Pons (tissue), 1 donor: ENCODE measurements at regions not wholly inside any gene's neighbourhood (a gene's known extent, or its start where the extent isn't known, plus 50 kb on each side); places are given as distances from the start of the nearest gene placed in this dataset.
"Not testable (repeated sequence)": the region's sequence is repeated elsewhere in the genome, so short reads cannot be mapped to it uniquely, and the experiment has no call there.

Experiments
- DNase-seq: peaks from one replicate; pipeline ENCODE4 v3.0.0-alpha.2; 2016; ENCODE audit warnings: low spot score

- no peak for DNase-seq
Measured at GRCh38 chr22:47322854-47323253, 560.4 kb downstream of the TBC1D22A start.

GRCh38 chr22:47320560-47320959, 558.1 kb downstream of the TBC1D22A start:
- no peak for DNase-seq

GRCh38 chr22:47318041-47318737, 555.7 kb downstream of the TBC1D22A start:
- DNase-seq: no peak

GRCh38 chr22:47315862-47316419, 553.5 kb downstream of the TBC1D22A start:
- DNase-seq: no peak

GRCh38 chr22:47310601-47311000, 548.2 kb downstream of the TBC1D22A start:
- no peak for DNase-seq

- no peak for DNase-seq
Measured at GRCh38 chr22:47309946-47310345, 547.5 kb downstream of the TBC1D22A start.

GRCh38 chr22:47309476-47309875, 547.0 kb downstream of the TBC1D22A start:
- no peak for DNase-seq

- no peak for DNase-seq
Measured at GRCh38 chr22:47308886-47309285, 546.4 kb downstream of the TBC1D22A start.

- DNase-seq: no peak
Measured at GRCh38 chr22:47307822-47308221, 545.4 kb downstream of the TBC1D22A start.

GRCh38 chr22:47307326-47307725, 544.9 kb downstream of the TBC1D22A start:
- no peak for DNase-seq

GRCh38 chr22:47304854-47305253, 542.4 kb downstream of the TBC1D22A start:
- no peak for DNase-seq

GRCh38 chr22:47304191-47304831, 541.9 kb downstream of the TBC1D22A start:
- no peak for DNase-seq

- no peak for DNase-seq
Measured at GRCh38 chr22:47303161-47303890, 540.9 kb downstream of the TBC1D22A start.

GRCh38 chr22:47302587-47302986, 540.1 kb downstream of the TBC1D22A start:
- DNase-seq: not testable (repeated sequence)

GRCh38 chr22:47301820-47302475, 539.5 kb downstream of the TBC1D22A start:
- DNase-seq: no peak

GRCh38 chr22:47300698-47301405, 538.4 kb downstream of the TBC1D22A start:
- DNase-seq: no peak

GRCh38 chr22:47299863-47300697, 537.6 kb downstream of the TBC1D22A start:
- no peak for DNase-seq

GRCh38 chr22:47299211-47299862, 536.9 kb downstream of the TBC1D22A start:
- no peak for DNase-seq

- DNase-seq: no peak
Measured at GRCh38 chr22:47298017-47298785, 535.8 kb downstream of the TBC1D22A start.
